H1 (cell line): ENCODE measurements at regions not wholly inside any gene's neighbourhood (a gene's known extent, or its start where the extent isn't known, plus 50 kb on each side); places are given as distances from the start of the nearest gene placed in this dataset.
A peak's percentile ranks its signal among the peaks of the same experiment; 100 is the strongest.

ENCODE experiments used
- CTCF ChIA-PET: fragments of 300-600 bp; sonication (Branson Sonifier 250); formaldehyde crosslinking; loops from one replicate; lab custom pipeline; 2021; ENCODE audit not compliant: partially characterized antibody; lab: Charles Lee
- POLR2A ChIA-PET: fragments of 300-600 bp; sonication (Branson Sonifier 250); formaldehyde crosslinking; loops from one replicate; lab custom pipeline; 2021; ENCODE audit warnings: inconsistent platforms; ENCODE audit not compliant: partially characterized antibody; lab: Charles Lee
- DNase-seq, 2 experiments: peaks; one replicate each; pipeline versions ENCODE4 v3.0.0 to v3.0.0-alpha.2; 2010 to 2022; ENCODE audit warnings: low spot score in 2 of 2, low read depth in 1 of 2, mixed read lengths in 1 of 2
- FAIRE-seq: peaks from 2 replicates; lab custom pipeline; 2011; peaks lifted over from hg19 to GRCh38; lab: Jason Lieb, UNC
- H2AFZ ChIP-seq: 2 replicates; pipeline ENCODE4 v1.8.1; 2012; ENCODE audit warnings: low read length, inconsistent platforms
- H2AK5ac ChIP-seq: 2 replicates; pipeline ENCODE4 v1.6.1; 2013; ENCODE audit warnings: low read depth, low read length
- H2BK120ac ChIP-seq: replicated peaks from 2 replicates; pipeline ENCODE3; 2013; ENCODE audit warnings: low read depth, low read length, inconsistent platforms
- H2BK12ac ChIP-seq: 2 replicates; pipeline ENCODE4 v1.6.1; 2013; ENCODE audit warnings: low read depth, low read length
- H2BK15ac ChIP-seq: 2 replicates; pipeline ENCODE4 v1.6.1; 2013; ENCODE audit warnings: low read length
- H2BK20ac ChIP-seq: 2 replicates; pipeline ENCODE4 v1.6.1; 2013; ENCODE audit warnings: low read length
- H2BK5ac ChIP-seq: 2 replicates; pipeline ENCODE4 v1.6.1; 2013; ENCODE audit warnings: low read depth, low read length
- H3K14ac ChIP-seq: 2 replicates; pipeline ENCODE4 v1.6.1; 2013; ENCODE audit warnings: inconsistent platforms; ENCODE audit not compliant: insufficient read length
- H3K18ac ChIP-seq: 2 replicates; pipeline ENCODE4 v1.6.1; 2013; ENCODE audit warnings: low read length; ENCODE audit errors: extremely low read depth
- H3K23ac ChIP-seq: 2 replicates; pipeline ENCODE4 v1.6.1; 2013; ENCODE audit warnings: inconsistent platforms; ENCODE audit not compliant: insufficient read length
- H3K23me2 ChIP-seq: 2 replicates; pipeline ENCODE4 v1.6.1; 2013; ENCODE audit warnings: low read depth, low read length
- H3K27ac ChIP-seq: 2 replicates; pipeline ENCODE4 v1.6.1; 2011; ENCODE audit warnings: low read depth, low read length, inconsistent platforms
- H3K27me3 ChIP-seq, 4 experiments: replicated peaks in 1 of 4; 1 replicate in 1 of 4; 2 replicates in 3 of 4; pipeline versions ENCODE4 v1.6.1 to v1.8.1; 2011 to 2013; ENCODE audit warnings: low read length in 3 of 4, mild to moderate bottlenecking in 3 of 4, inconsistent platforms in 2 of 4, mixed read lengths in 2 of 4, moderate library complexity in 1 of 4; ENCODE audit not compliant: control insufficient read depth in 3 of 4, insufficient read depth in 3 of 4; ENCODE audit errors: extremely low read depth in 1 of 4
- H3K36me3 ChIP-seq, 4 experiments: 2 replicates each; pipeline versions ENCODE4 v1.6.1 to v1.8.1; 2011 to 2013; ENCODE audit warnings: mild to moderate bottlenecking in 4 of 4, low read length in 3 of 4, moderate library complexity in 2 of 4, control low read depth in 1 of 4, inconsistent platforms in 1 of 4; ENCODE audit not compliant: insufficient read depth in 4 of 4, control insufficient read depth in 2 of 4
- H3K4ac ChIP-seq: replicated peaks from 2 replicates; pipeline ENCODE3; 2013; ENCODE audit warnings: low read length, low read depth, mixed read lengths, inconsistent platforms; ENCODE audit not compliant: insufficient read length
- H3K4me1 ChIP-seq, 4 experiments: replicated peaks in 1 of 4; 1 replicate in 1 of 4; 2 replicates in 3 of 4; pipeline versions ENCODE4 v1.6.1 to v1.8.1; 2011 to 2013; ENCODE audit warnings: low read length in 3 of 4, inconsistent platforms in 2 of 4, mixed read lengths in 1 of 4; ENCODE audit not compliant: insufficient read depth in 4 of 4, control insufficient read depth in 3 of 4
- H3K4me2 ChIP-seq, 2 experiments: 2 replicates each; pipeline versions ENCODE4 v1.6.1 to v1.8.1; 2011 to 2013; ENCODE audit warnings: low read depth in 2 of 2, low read length in 2 of 2, control low read depth in 1 of 2, inconsistent platforms in 1 of 2, mild to moderate bottlenecking in 1 of 2; ENCODE audit not compliant: insufficient read depth in 1 of 2
- H3K4me3 ChIP-seq, 4 experiments: fragments of 200-600, 300-600 bp in 1 of 4; sonication (generic), shearing (Covaris generic), sonication (Bioruptor Twin) in 1 of 4; 2 replicates each; pipeline versions ENCODE4 v1.5.1 to v1.8.1; 2011 to 2016; ENCODE audit warnings: low read length in 4 of 4, low read depth in 3 of 4, control low read depth in 2 of 4, inconsistent platforms in 2 of 4, mild to moderate bottlenecking in 2 of 4, mixed read lengths in 1 of 4, moderate library complexity in 1 of 4; ENCODE audit not compliant: insufficient read depth in 2 of 4; ENCODE audit errors: extremely low read depth in 1 of 4
- H3K56ac ChIP-seq: replicated peaks from 2 replicates; pipeline ENCODE3; 2013; ENCODE audit warnings: low read depth, mild to moderate bottlenecking, mixed read lengths, low read length, inconsistent platforms; ENCODE audit not compliant: insufficient read length
- H3K79me1 ChIP-seq: 2 replicates; pipeline ENCODE4 v1.6.1; 2013; ENCODE audit warnings: low read depth, low read length, control low read depth
- H3K79me2 ChIP-seq, 2 experiments: 2 replicates each; pipeline versions ENCODE4 v1.6.1 to v1.8.1; 2012 to 2013; ENCODE audit warnings: low read length in 2 of 2, mild to moderate bottlenecking in 2 of 2, inconsistent platforms in 1 of 2; ENCODE audit not compliant: insufficient read depth in 2 of 2, control insufficient read depth in 1 of 2
- H3K9ac ChIP-seq, 4 experiments: replicated peaks in 1 of 4; 1 replicate in 1 of 4; 2 replicates in 3 of 4; pipeline versions ENCODE4 v1.6.1 to v1.8.1; 2011 to 2013; ENCODE audit warnings: low read depth in 3 of 4, low read length in 3 of 4, control low read depth in 2 of 4, mild to moderate bottlenecking in 2 of 4, moderate library complexity in 2 of 4, inconsistent platforms in 1 of 4; ENCODE audit errors: extremely low read depth in 1 of 4
- H3K9me3 ChIP-seq, 2 experiments: 2 replicates each; pipeline versions ENCODE4 v1.6.1 to v1.8.1; 2012 to 2013; ENCODE audit warnings: mild to moderate bottlenecking in 2 of 2, moderate library complexity in 2 of 2, control low read depth in 1 of 2, inconsistent platforms in 1 of 2, low read depth in 1 of 2, low read length in 1 of 2, mixed read lengths in 1 of 2; ENCODE audit not compliant: insufficient read depth in 2 of 2
- H4K20me1 ChIP-seq, 2 experiments: replicated peaks in 1 of 2; 2 replicates each; pipeline versions ENCODE3 to v1.8.1; 2011 to 2013; ENCODE audit warnings: inconsistent platforms in 2 of 2, low read length in 2 of 2, mild to moderate bottlenecking in 1 of 2; ENCODE audit not compliant: insufficient read depth in 2 of 2, control insufficient read depth in 1 of 2
- H4K5ac ChIP-seq: 2 replicates; pipeline ENCODE4 v1.6.1; 2013; ENCODE audit warnings: low read length, low read depth, mixed read lengths, inconsistent platforms; ENCODE audit not compliant: insufficient read length
- H4K8ac ChIP-seq: 2 replicates; pipeline ENCODE4 v1.8.0; 2013; ENCODE audit warnings: mild to moderate bottlenecking, moderate library complexity, low read length, inconsistent platforms; ENCODE audit not compliant: insufficient read depth; ENCODE audit errors: extremely low read depth
- H4K91ac ChIP-seq: replicated peaks from 2 replicates; pipeline ENCODE3; 2013; ENCODE audit warnings: low read length, mixed read lengths, inconsistent platforms; ENCODE audit not compliant: insufficient read length
- EP300 ChIP-seq, 2 experiments: IDR thresholded peaks; 1 replicate in 1 of 2; 2 replicates in 1 of 2; pipeline ENCODE4 v1.6.1; 2011 to 2012; ENCODE audit warnings: low read depth in 2 of 2, low read length in 2 of 2, mild to moderate bottlenecking in 2 of 2, borderline replicate concordance in 1 of 2, inconsistent platforms in 1 of 2, moderate library complexity in 1 of 2
- MAFK ChIP-seq: IDR thresholded peaks from 2 replicates; pipeline ENCODE4 v1.6.1; 2012; ENCODE audit warnings: low read depth, mild to moderate bottlenecking, improper control_type of control experiment, low read length
- POLR2AphosphoS5 ChIP-seq: IDR thresholded peaks from 2 replicates; pipeline ENCODE4 v1.6.1; 2011; ENCODE audit warnings: low read depth, low read length
- SRF ChIP-seq: IDR thresholded peaks from 2 replicates; pipeline ENCODE4 v1.6.1; 2011; ENCODE audit warnings: mild to moderate bottlenecking, low read depth, low read length, moderate library complexity
- TEAD4 ChIP-seq: IDR thresholded peaks from 2 replicates; pipeline ENCODE4 v1.6.1; 2012; ENCODE audit warnings: low read depth, low read length, inconsistent platforms, mixed read lengths
- ZNF274 ChIP-seq: IDR thresholded peaks from 2 replicates; pipeline ENCODE4 v1.7.0; 2012; ENCODE audit warnings: low read length, borderline replicate concordance; ENCODE audit errors: extremely low read depth
- WGBS, 2 experiments: shearing (Covaris generic) in 1 of 2; methylation state at CpG; one replicate each; pipeline versions ENCODE4 v1.1.6 to v1.1.7; 2013 to 2015; ENCODE audit warnings: low lambda C conversion rate in 2 of 2, mixed read lengths in 2 of 2, inconsistent platforms in 1 of 2, low coverage in 1 of 2, missing lambda C conversion rate in 1 of 2; ENCODE audit not compliant: insufficient replicate concordance in 2 of 2, insufficient coverage in 1 of 2, insufficient read length in 1 of 2; ENCODE audit errors: extremely low coverage in 1 of 2, missing lambda C conversion rate in 1 of 2; 5-methylcytosine and 5-hydroxymethylcytosine counted together

GRCh38 chr6:106890447-106890846, 84.1 kb downstream of the CD24 start:
- Histone ChIP-seq H3K23ac (no peak overlapping the region), H4K91ac (no peak overlapping the region), H4K20me1 (no peaks in the 10 kb centered on the region), H3K56ac (no peak overlapping the region), H2BK5ac (0 out of 2 replicates have a peak overlapping the region, but pooled peaks have one; percentile 26), H3K79me1 (no peaks in the 10 kb centered on the region), H3K36me3 (no peaks in the 10 kb centered on the region), H2AFZ (no peak overlapping the region), H3K4me3 (no peak overlapping the region), H2BK12ac (no peak overlapping the region; the same call in 1 of the 2 replicates), H3K18ac (no peak overlapping the region; the same call in 1 of the 2 replicates), H3K4me2 (no peak overlapping the region), H3K79me2 (no peaks in the 10 kb centered on the region), H3K27ac (no peak overlapping the region), H4K5ac (no peak overlapping the region), H3K4me1 (peaks cover 2 to 16% (median 13%) of the 10 kb centered on the region in 4 experiments; a peak in 6 of 7 replicates), H3K23me2 (no peaks in the 10 kb centered on the region), H3K9ac (no peak overlapping the region), H2BK120ac (no peak overlapping the region), H2AK5ac (no peak overlapping the region), H4K8ac (no peak overlapping the region), H3K27me3 (no peaks in the 10 kb centered on the region), H2BK15ac (no peak overlapping the region), H3K14ac (no peak overlapping the region), H3K4ac (no peak overlapping the region), H2BK20ac (peak overlapping the region; percentile 4; the same call in 1 of the 2 replicates), H3K9me3 (no peaks in the 10 kb centered on the region)
- POLR2A ChIA-PET: no interaction called here
- CTCF ChIA-PET: interaction anchor here (1.4 kb wide), 1 partner anchor 31 kb away, joined by 3 read pairs; no protein-coding TSS in a partner anchor
- no peak for FAIRE-seq
- no peak for DNase-seq
- 90% methylated on average over 2 of the region's 2 CpGs; no CpG with 5 or more reads in 1 of the 2 experiments for WGBS, 2 experiments
- TF ChIP-seq SRF (no peak), POLR2AphosphoS5 (no peak), EP300 (IDR thresholded peaks at IDR 0.05; ENCODE audit: borderline replicate concordance in 1 of 2, low read depth in 2 of 2, low read length in 2 of 2) (no peak), MAFK (no peak), ZNF274 (no peak), TEAD4 (no peak)
